ENCODE measurements at regions not wholly inside any gene's neighbourhood (a gene's known extent, or its start where the extent isn't known, plus 50 kb on each side); places are given as distances from the start of the nearest gene placed in this dataset.
"Not testable (repeated sequence)": the region's sequence is repeated elsewhere in the genome, so short reads cannot be mapped to it uniquely, and the experiment has no call there.

DNA sequence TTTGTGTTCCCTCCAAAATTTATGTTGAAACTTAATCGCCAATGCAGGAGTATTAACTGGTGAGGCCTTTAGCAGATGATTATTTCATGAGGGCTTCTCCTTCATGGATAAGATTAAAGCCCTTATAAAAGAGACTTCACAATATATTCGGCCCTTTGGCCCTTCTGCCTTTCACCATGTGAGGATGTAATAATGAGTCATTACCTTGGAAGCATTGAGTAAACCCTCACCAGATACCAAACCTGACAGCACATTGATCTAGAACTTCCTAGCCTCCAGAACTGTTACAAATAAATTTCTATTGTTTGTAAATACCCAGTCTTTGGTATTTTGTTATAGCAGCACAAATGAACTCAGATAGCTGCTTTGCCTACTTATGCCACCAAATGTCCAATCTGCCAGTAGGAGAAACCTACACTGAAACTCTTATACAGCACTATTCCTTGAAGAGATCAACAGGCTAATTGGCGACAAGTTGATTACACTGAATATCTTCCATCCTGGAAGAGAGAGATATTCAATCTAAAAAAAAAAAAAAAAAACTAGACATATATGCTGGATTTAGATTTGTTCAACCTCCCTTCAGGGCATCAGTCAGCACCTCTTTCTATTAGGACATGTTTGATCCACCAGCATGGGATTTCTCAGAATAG is 125.9 kb upstream of the COL5A2 start:
- Mint-ChIP-seq H3K27me3 (no peaks in the 10 kb centered on the region), H3K36me3 (no peaks in the 10 kb centered on the region), H3K4me3 (no peak overlapping the region), H3K4me1 (no peaks in the 10 kb centered on the region), H3K9me3 (no peaks in the 10 kb centered on the region), H3K27ac (no peak overlapping the region)
- DNase-seq (no peak), ATAC-seq (ENCODE audit: low read depth in 2 of 2) (no peak)

- Mint-ChIP-seq H3K36me3 (no peaks in the 10 kb centered on the region), H3K4me3 (no peak overlapping the region), H3K27me3 (no peaks in the 10 kb centered on the region), H3K27ac (no peak overlapping the region), H3K9me3 (no peaks in the 10 kb centered on the region), H3K4me1 (no peaks in the 10 kb centered on the region)
- DNase-seq, result no peak
- ATAC-seq (ENCODE audit: low read depth in 2 of 2), result no peak
Observed at GRCh38 chr2:189306525-189306924, 127.0 kb upstream of the COL5A2 start.

GRCh38 chr2:189308056-189308790 is 128.7 kb upstream of the COL5A2 start:
- DNase-seq (no peak), ATAC-seq (ENCODE audit: low read depth in 2 of 2) (no peak)
- H3K9me3 Mint-ChIP-seq, result no peaks in the 10 kb centered on the region
- H3K4me1 Mint-ChIP-seq, result no peaks in the 10 kb centered on the region
- H3K4me3 Mint-ChIP-seq, result no peak overlapping the region
- no peaks in the 10 kb centered on the region for H3K36me3 Mint-ChIP-seq
- no peaks in the 10 kb centered on the region for H3K27me3 Mint-ChIP-seq
- H3K27ac Mint-ChIP-seq, result no peak overlapping the region

GRCh38 chr2:189309331-189309730 is 129.8 kb upstream of the COL5A2 start:
- no peaks in the 10 kb centered on the region for H3K9me3 Mint-ChIP-seq
- no peaks in the 10 kb centered on the region for H3K4me1 Mint-ChIP-seq
- H3K27ac Mint-ChIP-seq, result no peak overlapping the region
- H3K36me3 Mint-ChIP-seq, result no peaks in the 10 kb centered on the region
- no peaks in the 10 kb centered on the region for H3K27me3 Mint-ChIP-seq
- H3K4me3 Mint-ChIP-seq, result no peak overlapping the region
- ATAC-seq (ENCODE audit: low read depth in 2 of 2) (no peak), DNase-seq (no peak)

DNA sequence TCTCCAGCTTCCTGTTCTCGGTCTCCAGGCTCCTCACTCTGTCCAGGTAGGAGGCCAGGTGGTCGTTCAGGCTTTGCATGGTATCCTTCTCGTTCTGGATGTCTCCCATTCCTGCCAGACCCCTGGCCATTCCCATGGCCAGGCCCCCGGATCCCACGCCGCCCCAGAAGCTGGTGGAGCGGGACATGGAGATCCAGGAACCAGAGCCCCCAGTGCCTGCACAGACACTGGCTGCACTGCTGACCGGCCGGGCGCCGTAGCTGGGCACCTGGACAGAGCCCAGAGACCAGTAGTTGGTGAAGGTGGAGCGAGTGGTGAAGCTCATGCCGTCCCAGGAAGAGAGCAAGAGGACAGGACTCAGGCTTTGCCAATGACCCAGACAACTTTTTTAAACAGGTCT is 129.1 kb upstream of the WDR75 start:
- ATAC-seq (ENCODE audit: low read depth in 2 of 2) (no peak), DNase-seq (no peak)
- peak overlapping the region in 1 of 8 donors; percentile 69 for H3K4me3 Mint-ChIP-seq
- peaks cover 0 to 9% (median 0%) of the 10 kb centered on the region in 7 donors for H3K9me3 Mint-ChIP-seq
- H3K4me1 Mint-ChIP-seq, result no peaks in the 10 kb centered on the region
- H3K36me3 Mint-ChIP-seq, result no peaks in the 10 kb centered on the region
- H3K27ac Mint-ChIP-seq, result no peak overlapping the region
- no peaks in the 10 kb centered on the region for H3K27me3 Mint-ChIP-seq

DNA sequence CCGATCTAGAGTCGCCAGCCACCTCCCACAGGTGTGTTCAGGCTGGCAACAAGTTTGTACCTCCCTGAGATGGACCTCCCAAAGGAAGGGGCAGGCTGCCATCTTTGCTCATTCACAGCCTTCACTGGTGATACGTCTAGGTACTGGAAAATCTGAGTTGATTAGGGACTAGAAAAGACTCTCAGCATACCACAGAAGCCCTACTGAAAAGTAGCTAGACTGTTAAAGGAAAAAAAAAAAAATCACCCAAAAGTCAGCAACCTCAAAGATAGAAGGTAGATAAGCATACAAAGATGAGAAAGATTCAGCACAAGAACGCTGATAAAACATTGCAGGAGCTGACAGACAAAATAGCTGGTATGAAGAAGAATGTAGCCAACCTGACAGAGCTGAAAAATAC is 128.6 kb upstream of the WDR75 start:
- no peaks in the 10 kb centered on the region for H3K27me3 Mint-ChIP-seq
- DNase-seq (no peak), ATAC-seq (ENCODE audit: low read depth in 2 of 2) (no peak)
- H3K27ac Mint-ChIP-seq, result no peak overlapping the region
- no peaks in the 10 kb centered on the region for H3K4me1 Mint-ChIP-seq
- no peak overlapping the region for H3K4me3 Mint-ChIP-seq
- H3K9me3 Mint-ChIP-seq, result peaks cover 0 to 9% (median 0%) of the 10 kb centered on the region in 7 donors
- H3K36me3 Mint-ChIP-seq, result no peaks in the 10 kb centered on the region

GRCh38 chr2:189318761-189319160 is 122.5 kb upstream of the WDR75 start:
- ATAC-seq (ENCODE audit: low read depth in 2 of 2) (no peak), DNase-seq (no peak)
- Mint-ChIP-seq H3K4me3 (no peak overlapping the region), H3K27me3 (no peaks in the 10 kb centered on the region), H3K9me3 (peaks cover 0 to 21% (median 10%) of the 10 kb centered on the region in 7 donors), H3K4me1 (no peaks in the 10 kb centered on the region), H3K36me3 (no peaks in the 10 kb centered on the region), H3K27ac (no peak overlapping the region)

- DNase-seq; H3K36me3 Mint-ChIP-seq; H3K4me3 Mint-ChIP-seq; ATAC-seq (ENCODE audit: low read depth in 2 of 2); H3K4me1 Mint-ChIP-seq; H3K27me3 Mint-ChIP-seq; H3K27ac Mint-ChIP-seq: not testable (repeated sequence)
- H3K9me3 Mint-ChIP-seq, result peaks cover 0 to 23% (median 10%) of the 10 kb centered on the region in 7 donors
Observed at GRCh38 chr2:189319424-189319823, 121.8 kb upstream of the WDR75 start.

DNA sequence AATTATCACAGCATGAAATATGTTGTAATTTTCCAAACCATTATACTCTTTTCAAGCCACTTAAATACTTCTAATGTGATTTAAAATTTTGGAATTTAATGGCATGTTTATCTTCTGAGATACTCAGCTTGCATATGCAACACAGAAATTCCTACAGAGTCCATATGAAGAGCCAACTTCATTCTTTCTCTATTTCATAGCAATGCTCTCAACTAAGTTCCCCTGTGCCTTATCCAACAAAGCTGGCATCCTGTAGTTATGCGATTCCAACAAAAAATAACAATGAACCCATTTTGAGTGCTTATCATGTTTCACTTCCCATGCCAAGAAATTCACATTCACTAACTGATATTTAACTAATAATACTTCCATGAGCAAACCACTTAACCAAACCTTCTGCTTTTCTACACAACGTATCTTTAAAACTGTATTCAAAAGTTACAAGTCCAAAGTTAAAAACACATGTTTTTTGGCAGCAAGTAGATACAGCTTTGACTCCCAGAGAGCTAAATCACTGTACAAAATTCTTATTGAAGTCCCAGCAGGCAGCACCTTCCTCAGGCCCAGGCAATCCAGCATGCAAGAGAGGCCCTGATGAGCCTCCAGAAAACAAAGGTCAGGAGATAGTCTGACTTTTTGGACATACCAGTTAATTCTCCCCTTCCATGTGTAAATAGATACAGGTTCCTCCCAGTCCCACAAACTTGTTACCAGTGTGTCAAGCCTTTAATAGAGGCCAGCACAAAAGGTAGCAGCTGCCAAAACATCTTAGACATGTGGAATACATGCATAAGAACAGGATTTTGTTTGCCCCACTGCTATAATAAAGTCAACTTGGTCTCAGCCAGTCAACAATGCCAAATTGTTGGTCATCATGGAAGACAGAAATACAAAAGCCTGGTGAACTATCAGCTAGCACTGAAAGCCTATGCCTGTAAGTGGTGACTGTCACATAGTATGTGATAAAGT is 113.1 kb upstream of the WDR75 start:
- Mint-ChIP-seq H3K4me3 (no peak overlapping the region), H3K4me1 (no peaks in the 10 kb centered on the region), H3K9me3 (peaks cover 0 to 24% (median 2%) of the 10 kb centered on the region in 7 donors), H3K36me3 (peaks cover 0 to 4% of the 10 kb centered on the region in 2 donors), H3K27me3 (no peaks in the 10 kb centered on the region), H3K27ac (no peak overlapping the region)
- DNase-seq (no peak), ATAC-seq (ENCODE audit: low read depth in 2 of 2) (no peak)

DNA sequence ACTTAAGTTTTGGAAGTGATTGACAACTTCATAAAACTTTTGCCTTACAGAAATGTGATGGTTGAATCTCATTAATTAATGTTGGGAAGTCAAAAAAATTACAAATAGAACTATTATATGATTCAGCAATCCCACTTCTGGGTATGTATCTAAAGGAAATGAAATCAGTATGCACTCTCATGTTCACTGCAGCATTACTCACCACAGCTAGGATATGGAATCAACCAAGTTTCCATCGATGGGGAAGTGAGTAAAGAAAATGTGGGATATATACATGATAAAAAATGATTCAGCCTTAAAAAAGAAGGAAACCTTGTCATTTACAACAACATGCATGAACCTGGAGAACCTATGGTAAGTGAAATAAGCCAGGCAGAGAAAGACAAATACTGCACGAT is 112.4 kb upstream of the WDR75 start:
- no peak overlapping the region for H3K4me3 Mint-ChIP-seq
- ATAC-seq (ENCODE audit: low read depth in 2 of 2), result no peak

DNA sequence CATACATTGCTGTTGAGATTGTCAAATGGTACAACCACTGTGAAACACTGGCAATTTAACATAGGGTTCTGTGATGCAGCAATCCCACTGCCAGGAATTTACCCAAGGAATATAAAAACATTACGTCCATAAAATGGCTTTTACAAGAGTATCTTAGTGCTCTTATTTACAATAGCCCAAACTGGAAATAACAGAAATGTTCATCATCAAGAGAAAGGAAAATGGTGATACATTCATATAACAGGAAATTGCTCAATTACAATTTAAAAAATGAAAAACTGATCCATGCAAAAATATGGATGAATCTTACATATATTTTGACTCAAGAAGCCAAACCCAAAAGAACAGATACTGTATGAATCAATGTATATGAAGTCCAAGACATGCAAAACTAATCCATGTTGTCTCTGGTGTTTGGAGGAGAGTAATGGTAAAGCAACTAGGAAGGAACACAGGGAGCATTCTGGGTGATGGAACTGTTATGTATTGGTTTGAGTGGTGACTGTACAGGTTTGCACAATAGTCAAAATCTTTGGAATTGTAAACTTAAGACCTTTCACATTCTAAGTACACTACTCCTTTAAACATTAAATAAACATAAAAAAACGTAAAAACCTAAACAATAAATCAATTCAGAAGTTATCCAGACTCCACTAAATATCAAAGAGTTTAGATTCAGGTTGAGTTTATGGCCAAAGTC is 104.8 kb upstream of the WDR75 start:
- peaks cover 3 to 23% (median 8%) of the 10 kb centered on the region in 7 donors for H3K9me3 Mint-ChIP-seq
- peaks cover 0 to 7% of the 10 kb centered on the region in 2 donors for H3K36me3 Mint-ChIP-seq
- H3K4me1 Mint-ChIP-seq, result no peaks in the 10 kb centered on the region
- DNase-seq, result no peak
- H3K27me3 Mint-ChIP-seq, result no peaks in the 10 kb centered on the region
- H3K27ac Mint-ChIP-seq, result no peak overlapping the region
- no peak overlapping the region for H3K4me3 Mint-ChIP-seq
- no peak for ATAC-seq (ENCODE audit: low read depth in 2 of 2)

More for the DNA sequence above, 112.4 kb upstream of the WDR75 start:
- H3K36me3 Mint-ChIP-seq, result peaks cover 0 to 4% of the 10 kb centered on the region in 2 donors
- H3K4me1 Mint-ChIP-seq, result no peaks in the 10 kb centered on the region
- no peaks in the 10 kb centered on the region for H3K27me3 Mint-ChIP-seq
- peaks cover 0 to 20% (median 2%) of the 10 kb centered on the region in 7 donors for H3K9me3 Mint-ChIP-seq
- H3K27ac Mint-ChIP-seq, result no peak overlapping the region
- DNase-seq, result no peak

DNA sequence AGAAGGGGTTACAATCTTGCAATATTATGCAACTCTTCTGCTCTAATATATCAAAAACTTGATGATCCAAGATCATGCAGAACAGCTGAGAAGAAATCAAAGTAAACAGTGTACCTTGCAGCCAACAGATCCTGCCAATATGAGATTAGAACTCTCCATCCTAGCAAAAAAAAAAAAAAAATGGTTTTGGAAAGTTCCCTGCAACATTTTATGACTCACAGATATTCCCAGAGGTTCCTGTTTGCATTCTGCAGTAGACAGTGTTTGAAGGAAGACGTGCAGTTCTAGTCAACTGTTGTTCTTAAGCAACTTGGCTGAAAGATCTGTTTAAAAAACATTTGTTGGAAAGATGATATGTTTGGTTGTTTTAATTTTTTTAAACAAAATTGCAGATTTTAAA is 103.6 kb upstream of the WDR75 start:
- Mint-ChIP-seq H3K9me3 (peaks cover 3 to 17% (median 8%) of the 10 kb centered on the region in 7 donors), H3K27me3 (no peaks in the 10 kb centered on the region), H3K27ac (no peak overlapping the region), H3K36me3 (peaks cover 0 to 7% of the 10 kb centered on the region in 2 donors), H3K4me1 (no peaks in the 10 kb centered on the region), H3K4me3 (no peak overlapping the region)
- no peak for DNase-seq
- no peak for ATAC-seq (ENCODE audit: low read depth in 2 of 2)

GRCh38 chr2:189338115-189338514 is 103.2 kb upstream of the WDR75 start:
- peaks cover 0 to 7% of the 10 kb centered on the region in 2 donors for H3K36me3 Mint-ChIP-seq
- no peak overlapping the region for H3K4me3 Mint-ChIP-seq
- no peaks in the 10 kb centered on the region for H3K27me3 Mint-ChIP-seq
- no peaks in the 10 kb centered on the region for H3K4me1 Mint-ChIP-seq
- no peak overlapping the region for H3K27ac Mint-ChIP-seq
- ATAC-seq (ENCODE audit: low read depth in 2 of 2) (no peak), DNase-seq (no peak)
- peaks cover 3 to 17% (median 8%) of the 10 kb centered on the region in 7 donors for H3K9me3 Mint-ChIP-seq

Measured in naive B cell (primary cell).